ENCODE measurements at regions not wholly inside any gene's neighbourhood (a gene's known extent, or its start where the extent isn't known, plus 50 kb on each side); places are given as distances from the start of the nearest gene placed in this dataset.

DNA sequence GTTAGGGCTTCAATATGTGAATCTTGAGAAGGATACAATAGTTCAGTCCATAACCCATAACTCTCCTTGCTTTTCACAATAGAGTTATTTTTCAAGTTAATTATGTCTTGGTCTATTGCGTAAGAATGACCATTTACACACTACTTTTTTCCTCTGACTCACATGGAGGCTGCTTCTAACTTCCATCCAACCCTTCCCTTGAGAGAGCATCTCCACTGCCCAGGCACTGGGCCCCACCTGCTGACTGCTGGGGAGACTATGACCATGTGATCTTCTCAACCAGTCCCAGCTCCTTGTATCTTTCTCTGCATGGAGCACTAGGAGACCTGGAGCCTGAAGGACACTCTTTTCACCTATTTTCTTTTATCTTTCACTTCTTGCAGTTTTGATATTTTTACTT, 251.5 kb downstream of the GPD2 start:
- no peaks in the 10 kb centered on the region for H4K20me1 ChIP-seq (ENCODE audit: control insufficient read depth, extremely low read depth, insufficient read depth, low read length)
- no peaks in the 10 kb centered on the region for H3K9me3 ChIP-seq (ENCODE audit: control insufficient read depth, insufficient read depth, low read depth, low read length)
- TF ChIP-seq, protein P1, sequence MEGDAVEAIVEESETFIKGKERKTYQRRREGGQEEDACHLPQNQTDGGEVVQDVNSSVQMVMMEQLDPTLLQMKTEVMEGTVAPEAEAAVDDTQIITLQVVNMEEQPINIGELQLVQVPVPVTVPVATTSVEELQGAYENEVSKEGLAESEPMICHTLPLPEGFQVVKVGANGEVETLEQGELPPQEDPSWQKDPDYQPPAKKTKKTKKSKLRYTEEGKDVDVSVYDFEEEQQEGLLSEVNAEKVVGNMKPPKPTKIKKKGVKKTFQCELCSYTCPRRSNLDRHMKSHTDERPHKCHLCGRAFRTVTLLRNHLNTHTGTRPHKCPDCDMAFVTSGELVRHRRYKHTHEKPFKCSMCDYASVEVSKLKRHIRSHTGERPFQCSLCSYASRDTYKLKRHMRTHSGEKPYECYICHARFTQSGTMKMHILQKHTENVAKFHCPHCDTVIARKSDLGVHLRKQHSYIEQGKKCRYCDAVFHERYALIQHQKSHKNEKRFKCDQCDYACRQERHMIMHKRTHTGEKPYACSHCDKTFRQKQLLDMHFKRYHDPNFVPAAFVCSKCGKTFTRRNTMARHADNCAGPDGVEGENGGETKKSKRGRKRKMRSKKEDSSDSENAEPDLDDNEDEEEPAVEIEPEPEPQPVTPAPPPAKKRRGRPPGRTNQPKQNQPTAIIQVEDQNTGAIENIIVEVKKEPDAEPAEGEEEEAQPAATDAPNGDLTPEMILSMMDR (conservative IDR thresholded peaks at IDR 0.05 in 1 of 2, IDR thresholded peaks at IDR 0.05 in 1 of 2; ENCODE audit: low read depth in 1 of 2, low read length in 2 of 2): no peak
- no peak for TF ChIP-seq EZH2 (IDR thresholded peaks at IDR 0.05; ENCODE audit: low read length, missing control alignments)
- no peak overlapping the region for H3K9ac ChIP-seq (ENCODE audit: insufficient read depth, low read length)
- no peaks in the 10 kb centered on the region for H3K79me2 ChIP-seq (ENCODE audit: control insufficient read depth, insufficient read depth, low read length)
- H3K36me3 ChIP-seq (ENCODE audit: control insufficient read depth, insufficient read depth, low read length): no peaks in the 10 kb centered on the region
- peak in 1 of 2 donors; percentile 54 for DNase-seq (ENCODE audit: low read depth in 2 of 2)
- H3K27ac ChIP-seq (ENCODE audit: insufficient read depth, low read length): no peak overlapping the region
- H3K27me3 ChIP-seq (ENCODE audit: control insufficient read depth, insufficient read depth, low read length): no peaks in the 10 kb centered on the region
- no peak overlapping the region for H3K4me3 ChIP-seq (replicated peaks in 1 of 4; ENCODE audit: control extremely low read depth in 1 of 4, insufficient read depth in 1 of 4, low read depth in 3 of 4, low read length in 4 of 4)
- H3K4me1 ChIP-seq (ENCODE audit: control insufficient read depth, extremely low read depth, insufficient read depth, low read length): no peaks in the 10 kb centered on the region
- H2AFZ ChIP-seq (ENCODE audit: low read length): no peak overlapping the region
- H3K4me2 ChIP-seq (ENCODE audit: extremely low read depth, insufficient read depth, low read length): no peak overlapping the region

DNA sequence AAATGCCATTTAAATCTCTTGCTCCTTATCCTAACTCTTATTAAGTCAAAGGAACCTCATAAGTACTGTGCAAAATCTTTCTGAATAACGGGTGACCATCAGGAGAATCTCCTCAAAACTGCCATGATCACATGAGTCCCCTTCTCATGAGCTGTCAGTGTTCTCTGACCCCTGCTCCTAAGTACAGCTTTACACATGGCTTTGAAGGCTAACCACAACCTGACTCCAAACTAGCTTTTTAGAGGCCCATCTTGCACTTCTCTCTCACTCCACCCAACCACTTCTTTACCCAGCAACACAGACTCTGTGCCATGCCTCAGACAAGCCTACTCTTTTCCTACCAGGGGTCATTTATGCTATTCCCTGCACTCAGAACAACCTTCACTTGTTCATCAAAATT, 253.8 kb downstream of the GPD2 start:
- no peak for DNase-seq (ENCODE audit: low read depth in 2 of 2)
- TF ChIP-seq EZH2 (IDR thresholded peaks at IDR 0.05; ENCODE audit: low read length, missing control alignments): no peak
- TF ChIP-seq, protein P1 (conservative IDR thresholded peaks at IDR 0.05 in 1 of 2, IDR thresholded peaks at IDR 0.05 in 1 of 2; ENCODE audit: low read depth in 1 of 2, low read length in 2 of 2): no peak
- Histone ChIP-seq H3K36me3 (ENCODE audit: control insufficient read depth, insufficient read depth, low read length) (no peaks in the 10 kb centered on the region), H4K20me1 (ENCODE audit: control insufficient read depth, extremely low read depth, insufficient read depth, low read length) (no peaks in the 10 kb centered on the region), H3K4me1 (ENCODE audit: control insufficient read depth, extremely low read depth, insufficient read depth, low read length) (no peaks in the 10 kb centered on the region), H3K9ac (ENCODE audit: insufficient read depth, low read length) (no peak overlapping the region), H2AFZ (ENCODE audit: low read length) (no peak overlapping the region), H3K9me3 (ENCODE audit: control insufficient read depth, insufficient read depth, low read depth, low read length) (no peaks in the 10 kb centered on the region), H3K4me2 (ENCODE audit: extremely low read depth, insufficient read depth, low read length) (no peak overlapping the region), H3K4me3 (replicated peaks in 1 of 4; ENCODE audit: control extremely low read depth in 1 of 4, insufficient read depth in 1 of 4, low read depth in 3 of 4, low read length in 4 of 4) (no peak overlapping the region), H3K27me3 (ENCODE audit: control insufficient read depth, insufficient read depth, low read length) (no peaks in the 10 kb centered on the region), H3K27ac (ENCODE audit: insufficient read depth, low read length) (no peak overlapping the region), H3K79me2 (ENCODE audit: control insufficient read depth, insufficient read depth, low read length) (no peaks in the 10 kb centered on the region)

DNA sequence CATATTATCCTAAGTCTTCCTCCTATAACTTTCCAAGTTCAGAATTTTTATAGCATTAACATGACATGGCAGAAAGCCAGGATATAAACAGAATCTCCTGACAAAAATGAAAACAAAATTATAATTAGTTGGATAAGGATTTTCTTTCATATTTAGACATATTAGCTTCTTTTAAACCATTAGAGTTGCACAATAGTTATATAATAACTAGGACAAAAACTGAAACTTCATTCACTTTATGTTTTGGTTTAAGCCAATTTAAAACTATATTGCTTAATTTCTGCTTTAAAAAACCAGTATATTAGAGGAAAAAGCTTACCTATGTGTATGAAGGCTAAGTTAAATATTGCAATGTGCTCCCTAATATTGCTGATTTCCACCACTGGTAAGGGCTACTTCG, 254.8 kb downstream of the GPD2 start:
- TF ChIP-seq, protein P1 (conservative IDR thresholded peaks at IDR 0.05 in 1 of 2, IDR thresholded peaks at IDR 0.05 in 1 of 2; ENCODE audit: low read depth in 1 of 2, low read length in 2 of 2): no peak
- no peak for TF ChIP-seq EZH2 (IDR thresholded peaks at IDR 0.05; ENCODE audit: low read length, missing control alignments)
- Histone ChIP-seq H3K9ac (ENCODE audit: insufficient read depth, low read length) (no peak overlapping the region), H3K4me2 (ENCODE audit: extremely low read depth, insufficient read depth, low read length) (no peak overlapping the region), H4K20me1 (ENCODE audit: control insufficient read depth, extremely low read depth, insufficient read depth, low read length) (no peaks in the 10 kb centered on the region), H3K9me3 (ENCODE audit: control insufficient read depth, insufficient read depth, low read depth, low read length) (no peaks in the 10 kb centered on the region), H3K27ac (ENCODE audit: insufficient read depth, low read length) (no peak overlapping the region), H3K4me1 (ENCODE audit: control insufficient read depth, extremely low read depth, insufficient read depth, low read length) (no peaks in the 10 kb centered on the region), H3K27me3 (ENCODE audit: control insufficient read depth, insufficient read depth, low read length) (no peaks in the 10 kb centered on the region), H3K36me3 (ENCODE audit: control insufficient read depth, insufficient read depth, low read length) (no peaks in the 10 kb centered on the region), H3K4me3 (replicated peaks in 1 of 4; ENCODE audit: control extremely low read depth in 1 of 4, insufficient read depth in 1 of 4, low read depth in 3 of 4, low read length in 4 of 4) (no peak overlapping the region), H3K79me2 (ENCODE audit: control insufficient read depth, insufficient read depth, low read length) (no peaks in the 10 kb centered on the region), H2AFZ (ENCODE audit: low read length) (no peak overlapping the region)
- no peak for DNase-seq (ENCODE audit: low read depth in 2 of 2)

All from fibroblast of lung (primary cell).